Stimulated activated naive CD8-positive, alpha-beta T cell treated with anti-CD3 and anti-CD28 coated beads, Interleukin-15, amount 100 ng/mL, for 72 hours (primary cell): ENCODE measurements at regions not wholly inside any gene's neighbourhood (a gene's known extent, or its start where the extent isn't known, plus 50 kb on each side); places are given as distances from the start of the nearest gene placed in this dataset.
A peak's percentile ranks its signal among the peaks of the same experiment; 100 is the strongest.

ENCODE experiments used
- ATAC-seq: fragments of 150-1000 bp; cut with Tn5 transposase; 2 replicates; pipeline ENCODE4 v1.10.0; 2021; ENCODE audit warnings: mild to moderate bottlenecking, moderate library complexity
- DNase-seq, 2 donors: peaks; one replicate each; pipeline ENCODE4 v3.0.0; 2021 to 2022
- H3K27ac Mint-ChIP-seq, 2 donors: one replicate each; pipeline ENCODE4 v1.8.0; 2022; ENCODE audit warnings: mild to moderate bottlenecking in 2 of 2, mixed read lengths in 2 of 2, moderate library complexity in 2 of 2
- H3K27me3 Mint-ChIP-seq: one replicate; pipeline ENCODE4 v1.8.0; 2022; ENCODE audit warnings: mixed read lengths
- H3K4me1 Mint-ChIP-seq: one replicate; pipeline ENCODE4 v1.8.0; 2022; ENCODE audit warnings: mild to moderate bottlenecking, mixed read lengths
- H3K4me3 Mint-ChIP-seq, 2 donors: one replicate each; pipeline ENCODE4 v1.8.0; 2022; ENCODE audit warnings: mild to moderate bottlenecking in 2 of 2, mixed read lengths in 2 of 2, moderate library complexity in 1 of 2
- H3K9me3 Mint-ChIP-seq, 2 donors: one replicate each; pipeline ENCODE4 v1.8.0; 2022; ENCODE audit warnings: mixed read lengths in 2 of 2

GRCh38 chr2:101617796-101618195 lies 79.7 kb upstream of the MAP4K4 start:
- Mint-ChIP-seq H3K9me3 (no peaks in the 10 kb centered on the region), H3K27ac (no peak overlapping the region), H3K27me3 (no peaks in the 10 kb centered on the region), H3K4me1 (peaks cover 30% of the 10 kb centered on the region), H3K4me3 (no peak overlapping the region)
- DNase-seq (no peak), ATAC-seq (no peak)

- H3K4me3 Mint-ChIP-seq = no peak overlapping the region
- no peaks in the 10 kb centered on the region for H3K9me3 Mint-ChIP-seq
- ATAC-seq (no peak), DNase-seq (no peak)
- no peak overlapping the region for H3K27ac Mint-ChIP-seq
- peaks cover 24% of the 10 kb centered on the region for H3K4me1 Mint-ChIP-seq
- H3K27me3 Mint-ChIP-seq = no peaks in the 10 kb centered on the region
These were observed 80.3 kb upstream of the MAP4K4 start for GRCh38 chr2:101617188-101617587.

- peaks cover 6% of the 10 kb centered on the region for H3K4me1 Mint-ChIP-seq
- no peaks in the 10 kb centered on the region for H3K27me3 Mint-ChIP-seq
- peak overlapping the region in 1 of 2 donors; percentile 3 for H3K27ac Mint-ChIP-seq
- no peak overlapping the region for H3K4me3 Mint-ChIP-seq
- no peak for DNase-seq
- no peak for ATAC-seq
- no peaks in the 10 kb centered on the region for H3K9me3 Mint-ChIP-seq
These were observed 83.3 kb upstream of the MAP4K4 start for GRCh38 chr2:101614127-101614759.

GRCh38 chr2:101613056-101613704 lies 84.3 kb upstream of the MAP4K4 start:
- Mint-ChIP-seq H3K27me3 (no peaks in the 10 kb centered on the region), H3K4me3 (no peak overlapping the region), H3K9me3 (peaks cover 4 to 7% of the 10 kb centered on the region in 2 donors), H3K27ac (no peak overlapping the region), H3K4me1 (peaks cover 6% of the 10 kb centered on the region)
- ATAC-seq = no peak
- DNase-seq = no peak

GRCh38 chr2:101612019-101612418 lies 85.5 kb upstream of the MAP4K4 start:
- ATAC-seq (no peak), DNase-seq (no peak)
- peaks cover 6% of the 10 kb centered on the region for H3K4me1 Mint-ChIP-seq
- H3K9me3 Mint-ChIP-seq = peaks cover 4 to 8% of the 10 kb centered on the region in 2 donors
- no peak overlapping the region for H3K4me3 Mint-ChIP-seq
- H3K27ac Mint-ChIP-seq = no peak overlapping the region
- no peaks in the 10 kb centered on the region for H3K27me3 Mint-ChIP-seq

- H3K4me3 Mint-ChIP-seq = no peak overlapping the region
- ATAC-seq = no peak
These were observed 86.7 kb upstream of the MAP4K4 start for GRCh38 chr2:101610750-101611315.

GRCh38 chr2:101609433-101609832 lies 88.1 kb upstream of the MAP4K4 start:
- Mint-ChIP-seq H3K4me1 (peaks cover 2% of the 10 kb centered on the region), H3K4me3 (no peak overlapping the region), H3K9me3 (peaks cover 4 to 8% of the 10 kb centered on the region in 2 donors), H3K27ac (no peak overlapping the region), H3K27me3 (no peaks in the 10 kb centered on the region)
- ATAC-seq = no peak
- DNase-seq = no peak

More at GRCh38 chr2:101610750-101611315, 86.7 kb upstream of the MAP4K4 start:
- Mint-ChIP-seq H3K4me1 (peaks cover 6% of the 10 kb centered on the region), H3K9me3 (peaks cover 4 to 8% of the 10 kb centered on the region in 2 donors), H3K27ac (no peak overlapping the region), H3K27me3 (no peaks in the 10 kb centered on the region)
- DNase-seq = no peak

GRCh38 chr2:101608408-101609310 lies 88.8 kb upstream of the MAP4K4 start:
- H3K27me3 Mint-ChIP-seq = no peaks in the 10 kb centered on the region
- DNase-seq = no peak
- peaks cover 4 to 8% of the 10 kb centered on the region in 2 donors for H3K9me3 Mint-ChIP-seq
- no peak overlapping the region for H3K4me3 Mint-ChIP-seq
- H3K27ac Mint-ChIP-seq = no peak overlapping the region
- H3K4me1 Mint-ChIP-seq = no peaks in the 10 kb centered on the region
- ATAC-seq = no peak

GRCh38 chr2:101597347-101597944 lies 100.1 kb upstream of the MAP4K4 start:
- Mint-ChIP-seq H3K27ac (no peak overlapping the region), H3K9me3 (no peaks in the 10 kb centered on the region), H3K4me3 (no peak overlapping the region), H3K4me1 (peaks cover 7% of the 10 kb centered on the region), H3K27me3 (no peaks in the 10 kb centered on the region)
- DNase-seq (no peak), ATAC-seq (no peak)

GRCh38 chr2:101596333-101596732 lies 101.2 kb upstream of the MAP4K4 start:
- ATAC-seq (no peak), DNase-seq (no peak)
- no peak overlapping the region for H3K4me3 Mint-ChIP-seq
- H3K9me3 Mint-ChIP-seq = no peaks in the 10 kb centered on the region
- H3K4me1 Mint-ChIP-seq = peaks cover 7% of the 10 kb centered on the region
- no peaks in the 10 kb centered on the region for H3K27me3 Mint-ChIP-seq
- H3K27ac Mint-ChIP-seq = no peak overlapping the region

GRCh38 chr2:101587251-101587650 lies 110.3 kb upstream of the MAP4K4 start:
- Mint-ChIP-seq H3K4me1 (no peaks in the 10 kb centered on the region), H3K27me3 (no peaks in the 10 kb centered on the region), H3K27ac (no peak overlapping the region), H3K9me3 (peaks cover 7 to 19% of the 10 kb centered on the region in 2 donors), H3K4me3 (no peak overlapping the region)
- no peak for DNase-seq
- no peak for ATAC-seq

- Mint-ChIP-seq H3K4me1 (no peaks in the 10 kb centered on the region), H3K27me3 (no peaks in the 10 kb centered on the region), H3K4me3 (no peak overlapping the region), H3K9me3 (peaks cover 13 to 18% of the 10 kb centered on the region in 2 donors), H3K27ac (no peak overlapping the region)
- ATAC-seq (no peak), DNase-seq (no peak)
These were observed 108.9 kb upstream of the RFX8 start for GRCh38 chr2:101583861-101584260.

GRCh38 chr2:101581675-101582299 lies 106.9 kb upstream of the RFX8 start:
- no peak for DNase-seq
- Mint-ChIP-seq H3K27me3 (no peaks in the 10 kb centered on the region), H3K4me3 (no peak overlapping the region), H3K4me1 (peaks cover 6% of the 10 kb centered on the region), H3K27ac (no peak overlapping the region), H3K9me3 (peaks cover 7 to 15% of the 10 kb centered on the region in 2 donors)
- ATAC-seq = no peak

- DNase-seq = no peak
- no peak overlapping the region for H3K4me3 Mint-ChIP-seq
- H3K9me3 Mint-ChIP-seq = peaks cover 7 to 15% of the 10 kb centered on the region in 2 donors
- H3K27me3 Mint-ChIP-seq = no peaks in the 10 kb centered on the region
- no peak for ATAC-seq
- peaks cover 6% of the 10 kb centered on the region for H3K4me1 Mint-ChIP-seq
- H3K27ac Mint-ChIP-seq = no peak overlapping the region
These were observed 105.6 kb upstream of the RFX8 start for GRCh38 chr2:101580528-101580927.

- no peaks in the 10 kb centered on the region for H3K27me3 Mint-ChIP-seq
- H3K4me3 Mint-ChIP-seq = no peak overlapping the region
- H3K27ac Mint-ChIP-seq = peak overlapping the region in 1 of 2 donors; percentile 72
- ATAC-seq (no peak), DNase-seq (no peak)
- H3K9me3 Mint-ChIP-seq = peaks cover 2 to 15% of the 10 kb centered on the region in 2 donors
- H3K4me1 Mint-ChIP-seq = peaks cover 6% of the 10 kb centered on the region
These were observed 103.8 kb upstream of the RFX8 start for GRCh38 chr2:101578671-101579070.
